Neural cell (in vitro differentiated cells): ENCODE measurements at regions not wholly inside any gene's neighbourhood (a gene's known extent, or its start where the extent isn't known, plus 50 kb on each side); places are given as distances from the start of the nearest gene placed in this dataset.

Experiments
- H2AFZ ChIP-seq: fragments of 200-600, 300-800 bp; sonication (generic), shearing (Covaris generic); 2 replicates; pipeline ENCODE4 v1.6.0; 2014; ENCODE audit warnings: low read depth, mild to moderate bottlenecking, antibody characterized with exemption, low read length, moderate library complexity
- H3F3A ChIP-seq: fragments of 200-600 bp; shearing (Covaris generic); 2 replicates; pipeline ENCODE4 v1.6.1; 2016; ENCODE audit warnings: mild to moderate bottlenecking, moderate library complexity, mixed read lengths, antibody characterized with exemption, low read length; ENCODE audit not compliant: insufficient read depth, poor library complexity, severe bottlenecking
- H3K27ac ChIP-seq: fragments of 200-600, 300-800 bp; sonication (generic), shearing (Covaris generic); 2 replicates; pipeline ENCODE4 v1.5.1; 2014; ENCODE audit warnings: mild to moderate bottlenecking, low read length, moderate library complexity
- H3K27me3 ChIP-seq: fragments of 300-800, 200-600 bp; sonication (generic), shearing (Covaris generic); 2 replicates; pipeline ENCODE4 v1.6.0; 2014; ENCODE audit warnings: mild to moderate bottlenecking, low read depth, low read length, moderate library complexity; ENCODE audit not compliant: insufficient read depth
- H3K36me3 ChIP-seq: fragments of 300-800, 200-600 bp; sonication (generic), shearing (Covaris generic); 2 replicates; pipeline ENCODE4 v1.5.1; 2014; ENCODE audit warnings: mild to moderate bottlenecking, antibody characterized with exemption, low read length, moderate library complexity; ENCODE audit not compliant: insufficient read depth
- H3K4me2 ChIP-seq: fragments of 300-800, 200-600 bp; sonication (generic), shearing (Covaris generic); 2 replicates; pipeline ENCODE4 v1.6.0; 2014; ENCODE audit warnings: mild to moderate bottlenecking, low read length
- H3K4me3 ChIP-seq: fragments of 300-800, 200-600 bp; sonication (generic), shearing (Covaris generic); 2 replicates; pipeline ENCODE4 v1.5.1; 2014; ENCODE audit warnings: mild to moderate bottlenecking, low read length, moderate library complexity
- H3K79me2 ChIP-seq: fragments of 200-600 bp; shearing (Covaris generic); replicated peaks from 2 replicates; pipeline ENCODE4 v1.6.0; 2014; ENCODE audit warnings: mild to moderate bottlenecking, low read length, moderate library complexity; ENCODE audit not compliant: insufficient read depth
- H3K9ac ChIP-seq: fragments of 300-800, 200-600 bp; sonication (generic), shearing (Covaris generic); 2 replicates; pipeline ENCODE4 v1.6.1; 2016; ENCODE audit warnings: mild to moderate bottlenecking, low read length, mixed read lengths
- H3K9me2 ChIP-seq: fragments of 200-600 bp; shearing (Covaris generic); 2 replicates; pipeline ENCODE4 v1.6.1; 2016; ENCODE audit warnings: mild to moderate bottlenecking, low read length, mixed read lengths; ENCODE audit not compliant: insufficient read depth
- H3K9me3 ChIP-seq: fragments of 200-600, 300-800 bp; sonication (generic), shearing (Covaris generic); 2 replicates; pipeline ENCODE4 v1.6.1; 2016; ENCODE audit warnings: mild to moderate bottlenecking, mixed run types, low read length, moderate library complexity, mixed read lengths
- H4K20me1 ChIP-seq: fragments of 200-600 bp; shearing (Covaris generic); 2 replicates; pipeline ENCODE4 v1.6.1; 2016; ENCODE audit warnings: mild to moderate bottlenecking, mixed run types; ENCODE audit not compliant: insufficient read depth
- CTCF ChIP-seq: fragments of 450-650 bp; IDR thresholded peaks from 2 replicates; pipeline ENCODE4 v1.5.1; 2014; ENCODE audit warnings: antibody characterized with exemption, mild to moderate bottlenecking, moderate library complexity; ENCODE audit not compliant: poor library complexity, severe bottlenecking
- EP300 ChIP-seq: fragments of 450-650 bp; conservative IDR thresholded peaks from 2 replicates; pipeline ENCODE4 v1.6.1; 2014; ENCODE audit warnings: antibody characterized with exemption, mild to moderate bottlenecking, moderate library complexity; ENCODE audit not compliant: poor library complexity, severe bottlenecking
- EZH2 ChIP-seq: fragments of 200-600, 300-800 bp; shearing (Covaris generic), sonication (generic); IDR thresholded peaks from 2 replicates; pipeline ENCODE4 v1.6.1; 2014; ENCODE audit warnings: antibody characterized with exemption, low read length, borderline replicate concordance, mild to moderate bottlenecking; ENCODE audit not compliant: insufficient read depth, poor library complexity, severe bottlenecking
- MXI1 ChIP-seq: fragments of 450-650 bp; conservative IDR thresholded peaks from 2 replicates; pipeline ENCODE4 v1.6.1; 2014; ENCODE audit warnings: antibody characterized with exemption, mild to moderate bottlenecking; ENCODE audit not compliant: poor library complexity, severe bottlenecking
- POLR2AphosphoS5 ChIP-seq: IDR thresholded peaks from 2 replicates; pipeline ENCODE4 v1.6.1; 2012
- RAD21 ChIP-seq: fragments of 450-650 bp; conservative IDR thresholded peaks from 2 replicates; pipeline ENCODE4 v1.6.1; 2014; ENCODE audit warnings: antibody characterized with exemption, mild to moderate bottlenecking, moderate library complexity
- SMC3 ChIP-seq: fragments of 450-650 bp; conservative IDR thresholded peaks from 2 replicates; pipeline ENCODE4 v1.6.1; 2014; ENCODE audit warnings: antibody characterized with exemption, mild to moderate bottlenecking, moderate library complexity; ENCODE audit not compliant: poor library complexity
- TAF1 ChIP-seq: IDR thresholded peaks from 2 replicates; pipeline ENCODE4 v1.6.1; 2012; ENCODE audit warnings: low read depth
- TF ChIP-seq, protein P1 (sequence below): IDR thresholded peaks from 2 replicates; pipeline ENCODE4 v1.6.1; 2012; ENCODE audit warnings: borderline replicate concordance

- Histone ChIP-seq H3K36me3 (no peaks in the 10 kb centered on the region), H3K9ac (no peak overlapping the region), H4K20me1 (no peaks in the 10 kb centered on the region), H3F3A (no peaks in the 10 kb centered on the region), H3K27ac (no peak overlapping the region), H3K9me3 (no peaks in the 10 kb centered on the region), H3K27me3 (no peaks in the 10 kb centered on the region), H2AFZ (no peak overlapping the region), H3K4me3 (no peak overlapping the region), H3K4me2 (no peak overlapping the region), H3K79me2 (no peaks in the 10 kb centered on the region), H3K9me2 (no peaks in the 10 kb centered on the region)
- no peak for TF ChIP-seq EZH2
- no peak for TF ChIP-seq SMC3
- TF ChIP-seq RAD21: no peak
- no peak for TF ChIP-seq CTCF
- TF ChIP-seq MXI1: no peak
- no peak for TF ChIP-seq EP300
- no peak for TF ChIP-seq TAF1
- no peak for TF ChIP-seq POLR2AphosphoS5
- TF ChIP-seq, protein P1, sequence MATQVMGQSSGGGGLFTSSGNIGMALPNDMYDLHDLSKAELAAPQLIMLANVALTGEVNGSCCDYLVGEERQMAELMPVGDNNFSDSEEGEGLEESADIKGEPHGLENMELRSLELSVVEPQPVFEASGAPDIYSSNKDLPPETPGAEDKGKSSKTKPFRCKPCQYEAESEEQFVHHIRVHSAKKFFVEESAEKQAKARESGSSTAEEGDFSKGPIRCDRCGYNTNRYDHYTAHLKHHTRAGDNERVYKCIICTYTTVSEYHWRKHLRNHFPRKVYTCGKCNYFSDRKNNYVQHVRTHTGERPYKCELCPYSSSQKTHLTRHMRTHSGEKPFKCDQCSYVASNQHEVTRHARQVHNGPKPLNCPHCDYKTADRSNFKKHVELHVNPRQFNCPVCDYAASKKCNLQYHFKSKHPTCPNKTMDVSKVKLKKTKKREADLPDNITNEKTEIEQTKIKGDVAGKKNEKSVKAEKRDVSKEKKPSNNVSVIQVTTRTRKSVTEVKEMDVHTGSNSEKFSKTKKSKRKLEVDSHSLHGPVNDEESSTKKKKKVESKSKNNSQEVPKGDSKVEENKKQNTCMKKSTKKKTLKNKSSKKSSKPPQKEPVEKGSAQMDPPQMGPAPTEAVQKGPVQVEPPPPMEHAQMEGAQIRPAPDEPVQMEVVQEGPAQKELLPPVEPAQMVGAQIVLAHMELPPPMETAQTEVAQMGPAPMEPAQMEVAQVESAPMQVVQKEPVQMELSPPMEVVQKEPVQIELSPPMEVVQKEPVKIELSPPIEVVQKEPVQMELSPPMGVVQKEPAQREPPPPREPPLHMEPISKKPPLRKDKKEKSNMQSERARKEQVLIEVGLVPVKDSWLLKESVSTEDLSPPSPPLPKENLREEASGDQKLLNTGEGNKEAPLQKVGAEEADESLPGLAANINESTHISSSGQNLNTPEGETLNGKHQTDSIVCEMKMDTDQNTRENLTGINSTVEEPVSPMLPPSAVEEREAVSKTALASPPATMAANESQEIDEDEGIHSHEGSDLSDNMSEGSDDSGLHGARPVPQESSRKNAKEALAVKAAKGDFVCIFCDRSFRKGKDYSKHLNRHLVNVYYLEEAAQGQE: no peak
These were observed 323.0 kb downstream of the HS3ST1 start for GRCh38 chr4:11105715-11106114.

GRCh38 chr4:11098461-11098860 is 330.2 kb downstream of the HS3ST1 start:
- Histone ChIP-seq H3K4me3 (no peak overlapping the region), H3K9me3 (no peaks in the 10 kb centered on the region), H3K9me2 (no peaks in the 10 kb centered on the region), H3K4me2 (no peak overlapping the region), H3K27me3 (no peaks in the 10 kb centered on the region), H3K27ac (no peak overlapping the region), H3K9ac (no peak overlapping the region), H3K36me3 (no peaks in the 10 kb centered on the region), H3K79me2 (no peaks in the 10 kb centered on the region), H4K20me1 (no peaks in the 10 kb centered on the region), H2AFZ (no peak overlapping the region), H3F3A (no peaks in the 10 kb centered on the region)
- TF ChIP-seq EZH2 (no peak), POLR2AphosphoS5 (no peak), RAD21 (no peak), TAF1 (no peak), SMC3 (no peak)
- TF ChIP-seq, protein P1: no peak
